H9 (cell line): ENCODE measurements at regions not wholly inside any gene's neighbourhood (a gene's known extent, or its start where the extent isn't known, plus 50 kb on each side); places are given as distances from the start of the nearest gene placed in this dataset.

Experiments used
- DNase-seq: peaks from one replicate; pipeline ENCODE4 v3.0.0-alpha.2; 2017
- H2AFZ ChIP-seq: one replicate; pipeline ENCODE4 v1.6.1; 2013; ENCODE audit warnings: mild to moderate bottlenecking, low read length, control low read depth, moderate library complexity
- H2AK5ac ChIP-seq: 2 replicates; pipeline ENCODE4 v1.6.1; 2013; ENCODE audit warnings: low read length, control low read depth, mixed read lengths; ENCODE audit not compliant: insufficient read length
- H2BK120ac ChIP-seq: one replicate; pipeline ENCODE4 v1.6.1; 2013; ENCODE audit warnings: low read depth, mild to moderate bottlenecking, low read length, control low read depth, inconsistent platforms; ENCODE audit not compliant: poor library complexity, severe bottlenecking
- H2BK12ac ChIP-seq: 2 replicates; pipeline ENCODE4 v1.6.1; 2013; ENCODE audit warnings: low read length, control low read depth, mixed read lengths, low read depth; ENCODE audit not compliant: insufficient read length
- H2BK15ac ChIP-seq: 2 replicates; pipeline ENCODE4 v1.6.1; 2013; ENCODE audit warnings: low read depth, low read length, control low read depth
- H2BK20ac ChIP-seq: one replicate; pipeline ENCODE4 v1.6.1; 2013; ENCODE audit warnings: low read depth, mild to moderate bottlenecking, low read length, control low read depth, inconsistent platforms; ENCODE audit not compliant: poor library complexity, severe bottlenecking
- H2BK5ac ChIP-seq: 2 replicates; pipeline ENCODE4 v1.6.1; 2013; ENCODE audit warnings: low read length, control low read depth, mixed read lengths; ENCODE audit not compliant: insufficient read length
- H3K14ac ChIP-seq: 2 replicates; pipeline ENCODE4 v1.6.1; 2013; ENCODE audit warnings: low read length, control low read depth; ENCODE audit not compliant: insufficient read depth
- H3K18ac ChIP-seq: 2 replicates; pipeline ENCODE4 v1.6.1; 2013; ENCODE audit warnings: low read depth, mild to moderate bottlenecking, mixed read lengths, low read length, control low read depth; ENCODE audit not compliant: insufficient read length
- H3K23ac ChIP-seq: 2 replicates; pipeline ENCODE4 v1.6.1; 2013; ENCODE audit warnings: low read length, control low read depth, mixed read lengths, low read depth; ENCODE audit not compliant: insufficient read length
- H3K23me2 ChIP-seq: 2 replicates; pipeline ENCODE4 v1.6.1; 2013; ENCODE audit warnings: low read depth, mild to moderate bottlenecking, mixed read lengths, low read length, control low read depth; ENCODE audit not compliant: insufficient read length, poor library complexity, severe bottlenecking
- H3K27ac ChIP-seq: 2 replicates; pipeline ENCODE4 v1.5.1; 2013; ENCODE audit warnings: low read length, control low read depth, mixed read lengths, low read depth; ENCODE audit not compliant: insufficient read length
- H3K27me3 ChIP-seq: 2 replicates; pipeline ENCODE4 v1.6.1; 2013; ENCODE audit warnings: low read length, control low read depth, inconsistent platforms; ENCODE audit not compliant: insufficient read depth
- H3K4ac ChIP-seq: 2 replicates; pipeline ENCODE4 v1.6.1; 2013; ENCODE audit warnings: low read depth, mild to moderate bottlenecking, control low read depth, inconsistent platforms, low read length, moderate library complexity
- H3K4me1 ChIP-seq: 2 replicates; pipeline ENCODE4 v1.6.1; 2013; ENCODE audit warnings: low read length, control low read depth, inconsistent platforms; ENCODE audit not compliant: insufficient read depth
- H3K4me2 ChIP-seq: 2 replicates; pipeline ENCODE4 v1.6.1; 2013; ENCODE audit warnings: low read length, control low read depth, mixed read lengths; ENCODE audit not compliant: insufficient read length, insufficient read depth
- H3K56ac ChIP-seq: 2 replicates; pipeline ENCODE4 v1.6.1; 2013; ENCODE audit warnings: low read depth, mild to moderate bottlenecking, mixed read lengths, low read length, control low read depth; ENCODE audit not compliant: insufficient read length
- H3K79me1 ChIP-seq: 2 replicates; pipeline ENCODE4 v1.6.1; 2013; ENCODE audit warnings: low read depth, mild to moderate bottlenecking, moderate library complexity, low read length, control low read depth, inconsistent platforms; ENCODE audit not compliant: insufficient read depth, poor library complexity, severe bottlenecking
- H3K79me2 ChIP-seq: 2 replicates; pipeline ENCODE4 v1.6.1; 2013; ENCODE audit warnings: low read length, control low read depth, inconsistent platforms; ENCODE audit not compliant: insufficient read depth
- H3K9ac ChIP-seq: 2 replicates; pipeline ENCODE4 v1.6.1; 2013; ENCODE audit warnings: low read length, control low read depth, mixed read lengths; ENCODE audit not compliant: insufficient read length; ENCODE audit errors: extremely low read depth
- H3K9me3 ChIP-seq: one replicate; pipeline ENCODE4 v1.6.1; 2013; ENCODE audit warnings: low read depth, low read length, inconsistent platforms; ENCODE audit not compliant: control insufficient read depth
- H3T11ph ChIP-seq: one replicate; pipeline ENCODE4 v1.6.1; 2013; ENCODE audit warnings: mild to moderate bottlenecking, low read length, control low read depth, inconsistent platforms
- H4K20me1 ChIP-seq: one replicate; pipeline ENCODE4 v1.6.1; 2013; ENCODE audit not compliant: control insufficient read depth, insufficient read length, insufficient read depth
- H4K5ac ChIP-seq: 2 replicates; pipeline ENCODE4 v1.6.1; 2013; ENCODE audit warnings: low read depth, mild to moderate bottlenecking, mixed read lengths, low read length, control low read depth; ENCODE audit not compliant: insufficient read length
- H4K8ac ChIP-seq: replicated peaks from 2 replicates; pipeline ENCODE4 v1.6.1; 2013; ENCODE audit warnings: low read length, control low read depth, mixed read lengths, low read depth; ENCODE audit not compliant: insufficient read length
- H4K91ac ChIP-seq: 2 replicates; pipeline ENCODE4 v1.6.1; 2013; ENCODE audit warnings: low read depth, mild to moderate bottlenecking, moderate library complexity, mixed read lengths, low read length, control low read depth; ENCODE audit not compliant: insufficient read length
- H3K27ac Mint-ChIP-seq, 3 experiments: 2 replicates in 2 of 3; 3 replicates in 1 of 3; pipeline ENCODE4 v1.8.0; 2020 to 2021; ENCODE audit warnings: mixed read lengths in 3 of 3, mild to moderate bottlenecking in 1 of 3, moderate library complexity in 1 of 3
- H3K27me3 Mint-ChIP-seq: 2 replicates; pipeline ENCODE4 v1.8.0; 2021; ENCODE audit warnings: low read depth, mild to moderate bottlenecking, moderate library complexity, mixed read lengths
- H3K36me3 Mint-ChIP-seq, 3 experiments: 2 replicates in 2 of 3; 3 replicates in 1 of 3; pipeline ENCODE4 v1.8.0; 2020 to 2021; ENCODE audit warnings: low read depth in 3 of 3, mixed read lengths in 3 of 3; ENCODE audit not compliant: insufficient read depth in 1 of 3
- H3K4me1 Mint-ChIP-seq, 2 experiments: 2 replicates each; pipeline ENCODE4 v1.8.0; 2020; ENCODE audit warnings: mixed read lengths in 2 of 2
- H3K4me3 Mint-ChIP-seq, 2 experiments: 2 replicates in 1 of 2; 3 replicates in 1 of 2; pipeline ENCODE4 v1.8.0; 2020 to 2021; ENCODE audit warnings: mild to moderate bottlenecking in 2 of 2, mixed read lengths in 2 of 2, moderate library complexity in 1 of 2
- H3K9me3 Mint-ChIP-seq, 2 experiments: 2 replicates in 1 of 2; 3 replicates in 1 of 2; pipeline ENCODE4 v1.8.0; 2020; ENCODE audit warnings: mild to moderate bottlenecking in 2 of 2, mixed read lengths in 2 of 2, moderate library complexity in 1 of 2
- TF ChIP-seq, protein P1 (sequence below): fragments of 200-600 bp; sonication (generic); conservative IDR thresholded peaks from 3 replicates; pipeline ENCODE4 v1.8.0; 2021; ENCODE audit warnings: antibody characterized with exemption, mild to moderate bottlenecking

DNA sequence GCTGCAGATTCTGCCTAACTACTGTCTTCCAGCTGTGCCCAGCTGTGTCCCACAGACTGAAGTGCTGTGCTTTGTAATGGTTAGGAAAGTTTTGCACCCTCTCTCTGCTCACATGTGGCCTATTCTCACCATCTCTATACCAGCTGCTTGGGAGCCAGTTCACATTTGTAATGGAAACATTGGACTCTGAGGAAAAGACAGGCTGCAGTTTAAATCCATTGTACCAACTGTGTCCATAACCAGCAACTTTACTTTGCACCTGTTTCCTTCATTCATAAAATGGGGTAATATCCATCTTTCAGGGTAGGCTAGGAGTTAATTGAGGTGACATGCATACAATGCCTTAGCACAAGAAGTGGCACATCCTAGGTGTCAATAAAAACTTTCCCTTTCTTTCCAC is 344.0 kb downstream of the TNS1 start:
- H3K79me1 ChIP-seq: no peaks in the 10 kb centered on the region
- H4K91ac ChIP-seq: no peak overlapping the region
- no peak overlapping the region for H2BK20ac ChIP-seq
- no peaks in the 10 kb centered on the region for H3K23me2 ChIP-seq
- no peak overlapping the region for H2AFZ ChIP-seq
- no peak for DNase-seq
- H2AK5ac ChIP-seq: no peak overlapping the region
- H2BK15ac ChIP-seq: no peak overlapping the region
- TF ChIP-seq, protein P1, sequence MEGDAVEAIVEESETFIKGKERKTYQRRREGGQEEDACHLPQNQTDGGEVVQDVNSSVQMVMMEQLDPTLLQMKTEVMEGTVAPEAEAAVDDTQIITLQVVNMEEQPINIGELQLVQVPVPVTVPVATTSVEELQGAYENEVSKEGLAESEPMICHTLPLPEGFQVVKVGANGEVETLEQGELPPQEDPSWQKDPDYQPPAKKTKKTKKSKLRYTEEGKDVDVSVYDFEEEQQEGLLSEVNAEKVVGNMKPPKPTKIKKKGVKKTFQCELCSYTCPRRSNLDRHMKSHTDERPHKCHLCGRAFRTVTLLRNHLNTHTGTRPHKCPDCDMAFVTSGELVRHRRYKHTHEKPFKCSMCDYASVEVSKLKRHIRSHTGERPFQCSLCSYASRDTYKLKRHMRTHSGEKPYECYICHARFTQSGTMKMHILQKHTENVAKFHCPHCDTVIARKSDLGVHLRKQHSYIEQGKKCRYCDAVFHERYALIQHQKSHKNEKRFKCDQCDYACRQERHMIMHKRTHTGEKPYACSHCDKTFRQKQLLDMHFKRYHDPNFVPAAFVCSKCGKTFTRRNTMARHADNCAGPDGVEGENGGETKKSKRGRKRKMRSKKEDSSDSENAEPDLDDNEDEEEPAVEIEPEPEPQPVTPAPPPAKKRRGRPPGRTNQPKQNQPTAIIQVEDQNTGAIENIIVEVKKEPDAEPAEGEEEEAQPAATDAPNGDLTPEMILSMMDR: no peak
- H3K27ac Mint-ChIP-seq: no peak overlapping the region
- H3K23ac ChIP-seq: no peak overlapping the region
- H3K27me3 ChIP-seq: no peaks in the 10 kb centered on the region
- H3K56ac ChIP-seq: no peak overlapping the region
- H3K4me2 ChIP-seq: no peak overlapping the region
- H2BK120ac ChIP-seq: no peak overlapping the region
- H3K4me1 Mint-ChIP-seq: peaks cover 6 to 12% of the 10 kb centered on the region in 2 experiments; a peak in 3 of 4 replicates
- no peak overlapping the region for H2BK12ac ChIP-seq
- H3K4me1 ChIP-seq: no peaks in the 10 kb centered on the region
- no peak overlapping the region for H4K8ac ChIP-seq
- H3K79me2 ChIP-seq: no peaks in the 10 kb centered on the region
- H4K5ac ChIP-seq: no peak overlapping the region
- no peak overlapping the region for H2BK5ac ChIP-seq
- no peaks in the 10 kb centered on the region for H3K9me3 ChIP-seq
- no peak overlapping the region for H3K4me3 Mint-ChIP-seq
- no peaks in the 10 kb centered on the region for H3K9me3 Mint-ChIP-seq
- peaks cover 7% of the 10 kb centered on the region for H3K27me3 Mint-ChIP-seq
- no peaks in the 10 kb centered on the region for H3K36me3 Mint-ChIP-seq
- H3K18ac ChIP-seq: no peak overlapping the region
- H3K14ac ChIP-seq: no peak overlapping the region
- H3K27ac ChIP-seq: no peak overlapping the region
- no peaks in the 10 kb centered on the region for H4K20me1 ChIP-seq
- H3T11ph ChIP-seq: no peak overlapping the region
- H3K9ac ChIP-seq: no peak overlapping the region
- no peak overlapping the region for H3K4ac ChIP-seq
